ENCODE measurements at regions not wholly inside any gene's neighbourhood (a gene's known extent, or its start where the extent isn't known, plus 50 kb on each side); places are given as distances from the start of the nearest gene placed in this dataset.

- no peak for TF ChIP-seq CTCF (IDR thresholded peaks at IDR 0.05; ENCODE audit: insufficient read depth, low read length, missing control alignments)
- POLR2A ChIA-PET: no interaction called here
- DNase-seq (ENCODE audit: low read depth, low spot score): no peak
- CTCF ChIA-PET: no interaction called here
- no peak overlapping the region for H3K4me3 ChIP-seq (ENCODE audit: low read depth, low read length)
Measured at GRCh38 chr4:29805916-29806480, 914.2 kb upstream of the PCDH7 start.

- ChIA-PET POLR2A (no interaction called here), CTCF (no interaction called here)
- TF ChIP-seq CTCF (IDR thresholded peaks at IDR 0.05; ENCODE audit: insufficient read depth, low read length, missing control alignments): no peak
- no peak overlapping the region for H3K4me3 ChIP-seq (ENCODE audit: low read depth, low read length)
- DNase-seq (ENCODE audit: low read depth, low spot score): no peak
Measured at GRCh38 chr4:29817961-29818360, 902.2 kb upstream of the PCDH7 start.

- ChIA-PET CTCF (no interaction called here), POLR2A (no interaction called here)
- DNase-seq (ENCODE audit: low read depth, low spot score): no peak
- no peak for TF ChIP-seq CTCF (IDR thresholded peaks at IDR 0.05; ENCODE audit: insufficient read depth, low read length, missing control alignments)
- H3K4me3 ChIP-seq (ENCODE audit: low read depth, low read length): no peak overlapping the region
Measured at GRCh38 chr4:29829067-29829466, 891.1 kb upstream of the PCDH7 start.

GRCh38 chr4:29852537-29852936 is 867.6 kb upstream of the PCDH7 start:
- ChIA-PET POLR2A (no interaction called here), CTCF (no interaction called here)
- DNase-seq (ENCODE audit: low read depth, low spot score): no peak
- H3K4me3 ChIP-seq (ENCODE audit: low read depth, low read length): no peak overlapping the region
- TF ChIP-seq CTCF (IDR thresholded peaks at IDR 0.05; ENCODE audit: insufficient read depth, low read length, missing control alignments): no peak

- no peak for DNase-seq (ENCODE audit: low read depth, low spot score)
- no peak for TF ChIP-seq CTCF (IDR thresholded peaks at IDR 0.05; ENCODE audit: insufficient read depth, low read length, missing control alignments)
- ChIA-PET POLR2A (no interaction called here), CTCF (no interaction called here)
- no peak overlapping the region for H3K4me3 ChIP-seq (ENCODE audit: low read depth, low read length)
Measured at GRCh38 chr4:29853833-29854232, 866.3 kb upstream of the PCDH7 start.

- ChIA-PET POLR2A (no interaction called here), CTCF (no interaction called here)
- TF ChIP-seq CTCF (IDR thresholded peaks at IDR 0.05; ENCODE audit: insufficient read depth, low read length, missing control alignments): no peak
Measured at GRCh38 chr4:29861307-29861706, 858.9 kb upstream of the PCDH7 start.

More at GRCh38 chr4:29861307-29861706, 858.9 kb upstream of the PCDH7 start:
- no peak for DNase-seq (ENCODE audit: low read depth, low spot score)
- no peak overlapping the region for H3K4me3 ChIP-seq (ENCODE audit: low read depth, low read length)
